ENCODE measurements at regions not wholly inside any gene's neighbourhood (a gene's known extent, or its start where the extent isn't known, plus 50 kb on each side); places are given as distances from the start of the nearest gene placed in this dataset.
"Not testable (repeated sequence)": the region's sequence is repeated elsewhere in the genome, so short reads cannot be mapped to it uniquely, and the experiment has no call there.

- DNase-seq (no peak), ATAC-seq (no peak)
- ChIA-PET POLR2A (interaction anchor here (0.6 kb wide), 1 partner anchor 86 kb away, joined by 3 read pairs; the partner anchor contains the start of gene MFGE8), CTCF (interaction anchor here (0.7 to 1.5 kb wide), 2 partner anchors 18 to 357 kb away, joined by 3 read pairs; no protein-coding TSS in a partner anchor)
- Mint-ChIP-seq H3K27ac (no peak overlapping the region), H3K27me3 (no peaks in the 10 kb centered on the region), H3K36me3 (ENCODE audit: low read depth) (no peaks in the 10 kb centered on the region), H3K4me1 (no peaks in the 10 kb centered on the region), H3K4me3 (no peak overlapping the region), H3K9me3 (ENCODE audit: low read depth) (no peaks in the 10 kb centered on the region)
- intact Hi-C loops (cut with DNase I, micrococcal nuclease) = no loop called here
Observed at GRCh38 chr15:88998980-88999713, 86.0 kb upstream of the MFGE8 start.

DNA sequence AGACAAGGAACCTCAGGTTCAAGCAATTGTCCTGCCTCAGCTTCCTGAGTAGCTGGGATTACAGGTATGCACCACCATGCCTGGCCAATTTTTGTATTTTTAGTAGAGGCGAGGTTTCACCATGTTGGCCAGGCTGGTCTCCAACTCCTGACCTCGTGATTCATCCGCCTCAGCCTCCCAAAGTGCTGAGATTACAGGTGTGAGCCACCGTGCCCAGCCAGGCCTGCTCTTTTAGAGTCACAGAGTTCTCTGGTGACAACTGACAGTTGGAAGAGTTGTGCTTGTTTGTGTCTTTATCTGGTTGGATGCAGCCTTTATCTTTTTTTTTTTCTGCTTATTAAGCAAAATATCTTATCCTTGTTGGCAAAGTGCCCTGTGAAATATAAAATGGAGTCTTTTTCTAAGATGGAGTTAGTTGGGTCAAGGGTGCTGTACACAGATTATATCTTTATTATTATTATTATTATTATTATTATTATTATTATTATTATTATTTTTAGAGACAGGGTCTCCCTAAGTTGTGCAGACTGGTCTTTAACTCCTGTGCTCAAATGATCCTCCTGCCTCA lies 86.5 kb upstream of the ABHD2 start:
- POLR2A ChIA-PET; H3K9me3 Mint-ChIP-seq (ENCODE audit: low read depth); ATAC-seq; H3K4me1 Mint-ChIP-seq; H3K27me3 Mint-ChIP-seq; H3K4me3 Mint-ChIP-seq; H3K27ac Mint-ChIP-seq; H3K36me3 Mint-ChIP-seq (ENCODE audit: low read depth); intact Hi-C loops (cut with DNase I, micrococcal nuclease); DNase-seq: not testable (repeated sequence)
- CTCF ChIA-PET = interaction anchor here (0.7 to 0.9 kb wide), 2 partner anchors 97 to 300 kb away, joined by 3 read pairs; no protein-coding TSS in a partner anchor

- Mint-ChIP-seq H3K27ac (no peak overlapping the region), H3K4me3 (no peak overlapping the region), H3K4me1 (no peaks in the 10 kb centered on the region), H3K27me3 (no peaks in the 10 kb centered on the region), H3K36me3 (ENCODE audit: low read depth) (no peaks in the 10 kb centered on the region), H3K9me3 (ENCODE audit: low read depth) (no peaks in the 10 kb centered on the region)
- intact Hi-C loops (cut with DNase I, micrococcal nuclease) = no loop called here
- CTCF ChIA-PET = no interaction called here
- ATAC-seq = no peak
- DNase-seq = no peak
- POLR2A ChIA-PET = no interaction called here
Observed at GRCh38 chr15:89002281-89002761, 85.9 kb upstream of the ABHD2 start.

- Mint-ChIP-seq H3K27ac (no peak overlapping the region), H3K27me3 (no peaks in the 10 kb centered on the region), H3K9me3 (ENCODE audit: low read depth) (no peaks in the 10 kb centered on the region), H3K4me1 (no peaks in the 10 kb centered on the region), H3K36me3 (ENCODE audit: low read depth) (no peaks in the 10 kb centered on the region), H3K4me3 (no peak overlapping the region)
- POLR2A ChIA-PET = no interaction called here
- CTCF ChIA-PET = interaction anchor here (1.2 kb wide), 1 partner anchor 107 kb away, joined by 6 read pairs; the partner anchor contains the start of gene HAPLN3
- intact Hi-C loops (cut with DNase I, micrococcal nuclease) = no loop called here
- ATAC-seq (no peak), DNase-seq (no peak)
Observed at GRCh38 chr15:89002830-89003229, 85.4 kb upstream of the ABHD2 start.

DNA sequence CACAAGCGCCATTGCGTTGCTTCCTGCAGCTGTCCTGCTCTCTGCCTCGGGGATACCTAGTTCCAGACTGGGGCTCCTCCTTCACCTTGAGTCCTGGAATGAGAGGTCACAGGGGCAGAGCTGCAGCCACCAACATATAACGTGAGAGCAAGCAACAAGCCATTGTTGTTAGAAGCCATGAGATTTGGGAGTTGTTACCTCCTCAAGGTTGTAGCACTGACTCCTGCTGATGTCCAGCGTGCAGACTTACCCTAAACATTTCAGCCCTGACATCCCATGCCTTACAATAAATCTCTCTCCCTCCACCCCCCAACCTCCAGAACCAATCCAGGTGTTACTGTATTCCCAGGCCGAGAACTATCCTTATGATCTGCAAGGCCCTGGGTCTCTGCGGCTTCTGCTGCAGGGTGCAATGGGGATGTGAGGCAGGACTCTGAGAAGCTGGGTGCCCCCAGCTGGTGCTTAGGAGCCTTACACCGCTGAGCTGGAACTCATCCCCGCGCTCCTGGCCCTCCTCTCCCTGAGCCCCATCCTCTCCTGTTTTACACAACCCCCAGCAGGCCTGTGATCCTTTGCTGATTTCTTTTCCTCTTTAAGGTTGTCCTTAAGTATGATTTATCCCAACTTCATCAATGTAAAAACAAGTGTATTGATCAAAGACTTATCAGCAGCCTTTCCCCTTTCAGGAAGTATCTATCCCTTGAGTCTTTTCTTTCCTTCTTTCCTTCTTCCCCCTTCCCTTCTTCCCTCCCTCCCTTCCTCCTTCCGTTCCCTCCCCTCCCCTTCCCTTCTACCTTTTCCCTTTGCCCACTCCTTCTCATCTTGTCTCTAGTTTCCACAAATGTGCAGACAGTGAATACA lies 84.2 kb upstream of the ABHD2 start:
- H3K36me3 Mint-ChIP-seq (ENCODE audit: low read depth) = no peaks in the 10 kb centered on the region
- H3K4me3 Mint-ChIP-seq = no peak overlapping the region
- H3K9me3 Mint-ChIP-seq (ENCODE audit: low read depth) = no peaks in the 10 kb centered on the region
- peak; percentile 25 for DNase-seq
- H3K27ac Mint-ChIP-seq = no peak overlapping the region
- ATAC-seq = peak; percentile 53
- peaks cover 3% of the 10 kb centered on the region for H3K27me3 Mint-ChIP-seq
- ChIA-PET CTCF (interaction anchor here (0.5 to 1.3 kb wide), 3 partner anchors 99 to 308 kb away, joined by 3 to 6 read pairs (median 4); partner anchors contain the start of gene HAPLN3), POLR2A (no interaction called here)
- H3K4me1 Mint-ChIP-seq = no peaks in the 10 kb centered on the region
- intact Hi-C loops (cut with DNase I, micrococcal nuclease) = no loop called here

DNA sequence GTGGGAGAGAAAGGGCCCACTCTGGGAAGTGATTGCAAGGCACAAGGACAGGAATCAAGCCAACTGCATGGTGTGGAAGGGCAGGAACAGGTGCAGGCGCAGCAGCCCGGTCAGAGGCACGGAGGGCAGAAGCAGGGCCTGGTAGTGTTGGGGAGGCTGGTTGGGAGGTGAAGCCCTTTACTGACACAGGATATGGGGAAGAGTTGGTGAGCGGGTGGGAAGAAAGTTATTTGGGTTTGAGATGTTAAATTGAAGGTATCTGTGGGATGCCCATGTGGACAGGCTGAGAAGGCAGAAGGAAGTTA lies 83.6 kb upstream of the ABHD2 start:
- ChIA-PET CTCF (no interaction called here), POLR2A (no interaction called here)
- Mint-ChIP-seq H3K36me3 (ENCODE audit: low read depth) (no peaks in the 10 kb centered on the region), H3K27me3 (peaks cover 3% of the 10 kb centered on the region), H3K9me3 (ENCODE audit: low read depth) (no peaks in the 10 kb centered on the region), H3K27ac (no peak overlapping the region), H3K4me1 (no peaks in the 10 kb centered on the region), H3K4me3 (no peak overlapping the region)
- ATAC-seq = no peak
- no peak for DNase-seq
- intact Hi-C loops (cut with DNase I, micrococcal nuclease) = no loop called here

- DNase-seq; H3K9me3 Mint-ChIP-seq (ENCODE audit: low read depth); H3K27ac Mint-ChIP-seq; H3K27me3 Mint-ChIP-seq; ATAC-seq; intact Hi-C loops (cut with DNase I, micrococcal nuclease); CTCF ChIA-PET; POLR2A ChIA-PET; H3K4me3 Mint-ChIP-seq; H3K36me3 Mint-ChIP-seq (ENCODE audit: low read depth); H3K4me1 Mint-ChIP-seq: not testable (repeated sequence)
Observed at GRCh38 chr15:89007527-89007926, 80.7 kb upstream of the ABHD2 start.

- H3K27me3 Mint-ChIP-seq = peaks cover 8% of the 10 kb centered on the region
- no peak for DNase-seq
- H3K27ac Mint-ChIP-seq = no peak overlapping the region
- H3K4me3 Mint-ChIP-seq = no peak overlapping the region
- H3K4me1 Mint-ChIP-seq = no peaks in the 10 kb centered on the region
- H3K9me3 Mint-ChIP-seq (ENCODE audit: low read depth) = no peaks in the 10 kb centered on the region
- ChIA-PET POLR2A (no interaction called here), CTCF (interaction anchor here (0.7 kb wide), 1 partner anchor 38 kb away, joined by 4 read pairs; no protein-coding TSS in a partner anchor)
- no peaks in the 10 kb centered on the region for H3K36me3 Mint-ChIP-seq (ENCODE audit: low read depth)
- intact Hi-C loops (cut with DNase I, micrococcal nuclease) = no loop called here
- no peak for ATAC-seq
Observed at GRCh38 chr15:89007989-89008388, 80.3 kb upstream of the ABHD2 start.

- Mint-ChIP-seq H3K4me3 (no peak overlapping the region), H3K27me3 (peaks cover 8% of the 10 kb centered on the region), H3K4me1 (no peaks in the 10 kb centered on the region), H3K36me3 (ENCODE audit: low read depth) (no peaks in the 10 kb centered on the region), H3K27ac (no peak overlapping the region), H3K9me3 (ENCODE audit: low read depth) (no peaks in the 10 kb centered on the region)
- POLR2A ChIA-PET = interaction anchor here (0.6 kb wide), 1 partner anchor 195 kb away, joined by 5 read pairs; no protein-coding TSS in a partner anchor
- ATAC-seq = no peak
- intact Hi-C loops (cut with DNase I, micrococcal nuclease) = no loop called here
- DNase-seq = no peak
- CTCF ChIA-PET = interaction anchor here (1.1 kb wide), 1 partner anchor 19 kb away, joined by 5 read pairs; no protein-coding TSS in a partner anchor
Observed at GRCh38 chr15:89009080-89009479, 79.2 kb upstream of the ABHD2 start.

GRCh38 chr15:89015412-89016097 lies 72.7 kb upstream of the ABHD2 start:
- Mint-ChIP-seq H3K27me3 (peaks cover 7% of the 10 kb centered on the region), H3K36me3 (ENCODE audit: low read depth) (no peaks in the 10 kb centered on the region), H3K4me1 (peaks cover 17% of the 10 kb centered on the region), H3K27ac (no peak overlapping the region), H3K4me3 (no peak overlapping the region), H3K9me3 (ENCODE audit: low read depth) (no peaks in the 10 kb centered on the region)
- POLR2A ChIA-PET = no interaction called here
- intact Hi-C loops (cut with DNase I, micrococcal nuclease) = loop anchor here in 1 of 2 experiments (5.0 kb wide), 1 partner anchor 393 kb away; the partner anchor contains the start of gene AEN
- CTCF ChIA-PET = interaction anchor here (0.6 to 3.1 kb wide), 5 partner anchors 8 to 162 kb away, joined by 3 to 24 read pairs (median 4); partner anchors contain the start of gene HAPLN3
- ATAC-seq (no peak), DNase-seq (no peak)

DNA sequence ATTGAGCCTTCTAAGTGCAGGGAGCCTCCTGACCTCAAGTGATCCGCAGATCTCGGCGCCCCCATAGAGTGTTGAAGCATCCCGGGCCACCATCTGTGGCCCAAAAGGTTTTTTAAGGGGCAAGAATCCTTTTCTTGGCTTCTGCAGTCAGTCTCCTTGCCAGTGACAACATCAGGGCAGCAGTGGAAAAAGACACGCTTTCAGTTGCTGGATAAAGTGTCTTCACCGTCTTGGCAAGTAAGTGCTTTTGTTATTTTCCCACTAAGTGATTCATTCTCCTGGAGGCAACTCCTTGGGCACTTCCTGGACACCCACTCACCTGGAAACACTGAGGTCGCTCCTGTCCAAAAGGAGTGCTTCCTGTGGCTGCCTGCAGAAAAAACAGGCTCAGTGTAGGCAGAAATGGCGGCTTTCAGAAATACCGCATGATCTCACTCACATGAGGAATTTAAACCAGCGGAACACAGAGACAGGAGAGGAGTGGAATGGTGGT lies 71.7 kb upstream of the ABHD2 start:
- ChIA-PET POLR2A (no interaction called here), CTCF (interaction anchor here (0.6 to 8.6 kb wide), 8 partner anchors 10 to 161 kb away, joined by 3 to 73 read pairs (median 3); partner anchors contain the start of gene HAPLN3)
- Mint-ChIP-seq H3K4me3 (no peak overlapping the region), H3K9me3 (ENCODE audit: low read depth) (no peaks in the 10 kb centered on the region), H3K36me3 (ENCODE audit: low read depth) (no peaks in the 10 kb centered on the region), H3K27me3 (peaks cover 5% of the 10 kb centered on the region), H3K4me1 (peaks cover 17% of the 10 kb centered on the region), H3K27ac (no peak overlapping the region)
- DNase-seq (peak; percentile 11), ATAC-seq (no peak)
- intact Hi-C loops (cut with DNase I, micrococcal nuclease) = loop anchor here (1.0 to 5.0 kb wide), 3 partner anchors 112 to 394 kb away; partner anchors contain the start of gene AEN (in 1 of the 2)

Measured in activated CD4-positive, alpha-beta T cell treated with anti-CD3 and anti-CD28 coated beads for 36 hours (primary cell).